ENCODE measurements at regions not wholly inside any gene's neighbourhood (a gene's known extent, or its start where the extent isn't known, plus 50 kb on each side); places are given as distances from the start of the nearest gene placed in this dataset.
"Not testable (repeated sequence)": the region's sequence is repeated elsewhere in the genome, so short reads cannot be mapped to it uniquely, and the experiment has no call there.

- intact Hi-C loops (cut with DNase I): no loop called here
- Histone ChIP-seq H3K27me3 (ENCODE audit: control insufficient read depth, insufficient read depth) (no peaks in the 10 kb centered on the region), H3K27ac (ENCODE audit: low read length) (no peak overlapping the region), H3K4me3 (ENCODE audit: low read length) (no peak overlapping the region), H3K9me3 (ENCODE audit: control insufficient read depth, low read length) (no peaks in the 10 kb centered on the region), H3K4me1 (ENCODE audit: control insufficient read depth, insufficient read depth, low read length) (no peaks in the 10 kb centered on the region)
- WGBS: 67% methylated on average over 3 of the region's 3 CpGs
- ATAC-seq (no peak), DNase-seq (no peak)
Measured at GRCh38 chr3:110006913-110007312, 669.6 kb upstream of the DPPA4 start.

DNA sequence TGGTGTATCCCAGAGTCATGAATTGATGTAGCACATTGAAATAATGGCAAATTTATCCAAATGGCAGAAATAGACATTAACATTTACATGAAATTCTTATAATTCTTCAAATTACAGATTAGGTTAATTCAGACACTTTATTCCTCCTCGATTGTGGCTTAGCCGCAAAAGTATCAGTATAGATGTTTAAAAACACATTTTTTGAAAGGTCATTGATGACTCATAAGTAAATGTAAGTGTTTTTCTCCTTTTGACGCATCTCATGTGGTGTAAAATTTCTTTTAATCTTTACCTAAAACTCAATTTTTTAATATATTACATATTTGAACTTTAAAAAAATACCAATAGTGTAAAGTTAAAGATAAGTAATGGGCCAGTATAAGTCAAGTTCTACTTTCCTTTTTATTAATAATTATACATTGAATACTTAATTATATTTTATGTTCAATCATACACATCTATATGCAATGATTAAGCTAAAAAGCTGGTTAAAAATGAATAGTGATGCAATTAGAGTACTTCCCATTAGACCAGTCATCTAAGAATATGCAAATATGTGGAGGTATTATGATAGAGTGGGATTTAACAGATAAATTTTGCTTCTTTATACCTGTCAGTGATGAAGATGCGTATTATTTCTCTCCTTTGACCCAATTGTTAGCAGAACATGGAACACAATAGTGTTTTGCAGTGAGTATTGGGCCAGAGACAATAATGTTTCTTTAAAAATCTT lies 678.1 kb upstream of the DPPA4 start:
- 87% methylated on average over 4 of the region's 4 CpGs for WGBS
- Histone ChIP-seq H3K4me3 (ENCODE audit: low read length) (no peak overlapping the region), H3K27ac (ENCODE audit: low read length) (no peak overlapping the region), H3K4me1 (ENCODE audit: control insufficient read depth, insufficient read depth, low read length) (peaks cover 1% of the 10 kb centered on the region), H3K9me3 (ENCODE audit: control insufficient read depth, low read length) (no peaks in the 10 kb centered on the region), H3K27me3 (ENCODE audit: control insufficient read depth, insufficient read depth) (no peaks in the 10 kb centered on the region)
- DNase-seq (no peak), ATAC-seq (no peak)
- intact Hi-C loops (cut with DNase I): no loop called here

- DNase-seq (no peak), ATAC-seq (no peak)
- H3K4me1 ChIP-seq (ENCODE audit: control insufficient read depth, insufficient read depth, low read length): peaks cover 1% of the 10 kb centered on the region
- H3K9me3 ChIP-seq (ENCODE audit: control insufficient read depth, low read length): no peaks in the 10 kb centered on the region
- 26% methylated on average over 3 of the region's 3 CpGs for WGBS
- H3K4me3 ChIP-seq (ENCODE audit: low read length): no peak overlapping the region
- intact Hi-C loops (cut with DNase I): no loop called here
- no peaks in the 10 kb centered on the region for H3K27me3 ChIP-seq (ENCODE audit: control insufficient read depth, insufficient read depth)
- H3K27ac ChIP-seq (ENCODE audit: low read length): no peak overlapping the region
Measured at GRCh38 chr3:110016235-110016815, 679.0 kb upstream of the DPPA4 start.

DNA sequence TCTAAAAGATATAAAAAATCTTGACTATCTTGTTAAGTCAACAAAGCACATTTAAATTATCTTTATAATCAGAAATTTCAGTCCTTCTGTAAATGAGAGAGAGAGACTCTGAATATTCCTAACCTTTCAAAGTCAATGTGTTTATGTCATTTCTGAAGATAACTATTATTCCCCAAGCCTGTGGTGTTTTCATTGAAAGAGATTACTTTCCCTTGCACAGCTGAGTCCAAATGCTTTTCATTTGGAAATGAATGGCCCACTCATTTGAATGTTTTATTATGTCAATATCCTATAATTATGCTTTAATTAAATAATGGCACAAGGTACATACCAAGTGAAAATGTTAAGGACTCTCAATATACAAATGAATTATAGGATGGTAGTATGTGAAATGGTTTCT lies 680.0 kb upstream of the DPPA4 start:
- Histone ChIP-seq H3K9me3 (ENCODE audit: control insufficient read depth, low read length) (no peaks in the 10 kb centered on the region), H3K4me1 (ENCODE audit: control insufficient read depth, insufficient read depth, low read length) (peaks cover 1% of the 10 kb centered on the region), H3K27ac (ENCODE audit: low read length) (no peak overlapping the region), H3K4me3 (ENCODE audit: low read length) (no peak overlapping the region), H3K27me3 (ENCODE audit: control insufficient read depth, insufficient read depth) (no peaks in the 10 kb centered on the region)
- DNase-seq (no peak), ATAC-seq (no peak)
- intact Hi-C loops (cut with DNase I): no loop called here

- DNase-seq: no peak
- no peak for ATAC-seq
- Histone ChIP-seq H3K4me1 (ENCODE audit: control insufficient read depth, insufficient read depth, low read length) (no peaks in the 10 kb centered on the region), H3K27me3 (ENCODE audit: control insufficient read depth, insufficient read depth) (no peaks in the 10 kb centered on the region), H3K9me3 (ENCODE audit: control insufficient read depth, low read length) (no peaks in the 10 kb centered on the region), H3K27ac (ENCODE audit: low read length) (no peak overlapping the region), H3K4me3 (ENCODE audit: low read length) (no peak overlapping the region)
- 40% methylated on average over 1 of the region's 1 CpG for WGBS
- intact Hi-C loops (cut with DNase I): no loop called here
Measured at GRCh38 chr3:110021659-110022058, 684.3 kb upstream of the DPPA4 start.

DNA sequence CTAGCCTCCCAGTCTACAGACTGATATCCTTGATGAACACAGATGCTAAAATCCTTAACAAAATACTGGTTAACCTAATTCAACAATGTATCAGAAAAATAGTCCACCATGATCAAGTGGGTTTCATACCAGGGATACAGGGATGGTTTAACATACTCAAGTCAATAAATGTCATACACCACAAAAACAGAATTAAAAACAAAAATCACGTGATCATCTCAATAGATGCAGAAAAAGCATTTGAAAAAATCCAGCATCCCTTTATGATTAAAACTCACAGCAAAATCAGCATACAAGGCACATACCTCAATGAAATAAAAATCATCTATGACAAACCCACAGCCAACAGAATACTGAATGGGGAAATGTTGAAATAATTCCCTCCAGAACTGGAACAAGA lies 685.7 kb upstream of the DPPA4 start:
- H3K27ac ChIP-seq (ENCODE audit: low read length); H3K4me3 ChIP-seq (ENCODE audit: low read length); H3K27me3 ChIP-seq (ENCODE audit: control insufficient read depth, insufficient read depth); ATAC-seq; H3K4me1 ChIP-seq (ENCODE audit: control insufficient read depth, insufficient read depth, low read length); DNase-seq; intact Hi-C loops (cut with DNase I); H3K9me3 ChIP-seq (ENCODE audit: control insufficient read depth, low read length): not testable (repeated sequence)
- 76% methylated on average over 1 of the region's 1 CpG for WGBS

- Histone ChIP-seq H3K27ac (ENCODE audit: low read length) (no peak overlapping the region), H3K9me3 (ENCODE audit: control insufficient read depth, low read length) (no peaks in the 10 kb centered on the region), H3K27me3 (ENCODE audit: control insufficient read depth, insufficient read depth) (no peaks in the 10 kb centered on the region), H3K4me1 (ENCODE audit: control insufficient read depth, insufficient read depth, low read length) (no peaks in the 10 kb centered on the region), H3K4me3 (ENCODE audit: low read length) (no peak overlapping the region)
- WGBS: 72% methylated on average over 2 of the region's 2 CpGs
- ATAC-seq (no peak), DNase-seq (no peak)
- intact Hi-C loops (cut with DNase I): no loop called here
Measured at GRCh38 chr3:110026421-110026820, 689.1 kb upstream of the DPPA4 start.

- Histone ChIP-seq H3K27ac (ENCODE audit: low read length) (no peak overlapping the region), H3K4me3 (ENCODE audit: low read length) (no peak overlapping the region), H3K9me3 (ENCODE audit: control insufficient read depth, low read length) (no peaks in the 10 kb centered on the region), H3K4me1 (ENCODE audit: control insufficient read depth, insufficient read depth, low read length) (no peaks in the 10 kb centered on the region), H3K27me3 (ENCODE audit: control insufficient read depth, insufficient read depth) (no peaks in the 10 kb centered on the region)
- ATAC-seq (no peak), DNase-seq (no peak)
- intact Hi-C loops (cut with DNase I): no loop called here
- 54% methylated on average over 4 of the region's 4 CpGs for WGBS
Measured at GRCh38 chr3:110027446-110028080, 690.2 kb upstream of the DPPA4 start.

DNA sequence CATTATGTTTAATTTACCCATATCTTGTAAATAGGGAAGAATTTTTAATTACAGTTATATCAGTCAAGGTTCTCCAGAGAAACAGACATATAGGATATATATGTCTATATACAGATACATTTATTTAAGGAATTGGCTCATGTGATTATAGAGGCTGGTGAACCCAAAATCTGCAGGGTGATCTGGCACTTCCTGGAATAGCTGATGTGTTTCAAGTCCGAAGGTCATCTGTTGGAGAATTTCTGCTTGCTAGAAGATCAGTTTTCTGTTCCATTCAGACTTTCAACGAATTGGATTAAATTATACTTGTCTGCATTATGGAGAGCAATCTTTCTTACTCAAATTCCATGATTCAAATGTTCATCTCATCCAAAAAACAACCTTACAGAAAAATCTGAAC lies 694.6 kb upstream of the DPPA4 start:
- 64% methylated on average over 2 of the region's 2 CpGs for WGBS
- Histone ChIP-seq H3K4me3 (ENCODE audit: low read length) (no peak overlapping the region), H3K27ac (ENCODE audit: low read length) (no peak overlapping the region), H3K4me1 (ENCODE audit: control insufficient read depth, insufficient read depth, low read length) (no peaks in the 10 kb centered on the region), H3K9me3 (ENCODE audit: control insufficient read depth, low read length) (no peaks in the 10 kb centered on the region), H3K27me3 (ENCODE audit: control insufficient read depth, insufficient read depth) (no peaks in the 10 kb centered on the region)
- no peak for DNase-seq
- intact Hi-C loops (cut with DNase I): no loop called here
- ATAC-seq: no peak

DNA sequence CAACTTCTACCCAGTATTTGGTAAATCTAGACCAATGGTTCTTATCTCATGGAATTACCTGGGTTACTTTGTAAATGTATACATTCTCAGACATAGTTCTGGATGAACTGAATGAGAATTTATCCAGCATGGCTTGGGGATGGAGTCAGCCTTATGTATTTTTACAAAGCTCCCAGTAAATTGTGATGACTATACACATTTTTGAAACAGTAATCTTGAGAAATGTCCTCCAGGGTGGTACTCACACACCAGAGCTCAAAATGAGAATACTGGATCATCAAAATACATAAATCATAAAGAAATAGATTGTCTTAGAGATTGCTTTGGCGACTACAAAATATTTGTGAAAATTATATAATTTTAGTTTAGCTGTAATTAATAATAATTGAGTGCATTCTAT lies 722.1 kb upstream of the DPPA4 start:
- H3K9me3 ChIP-seq (ENCODE audit: control insufficient read depth, low read length): no peaks in the 10 kb centered on the region
- ATAC-seq (no peak), DNase-seq (no peak)
- WGBS: 75% methylated on average over 1 of the region's 1 CpG
- H3K27ac ChIP-seq (ENCODE audit: low read length): no peak overlapping the region
- H3K4me3 ChIP-seq (ENCODE audit: low read length): no peak overlapping the region
- intact Hi-C loops (cut with DNase I): no loop called here
- H3K4me1 ChIP-seq (ENCODE audit: control insufficient read depth, insufficient read depth, low read length): no peaks in the 10 kb centered on the region
- no peaks in the 10 kb centered on the region for H3K27me3 ChIP-seq (ENCODE audit: control insufficient read depth, insufficient read depth)

GRCh38 chr3:110062716-110063115 lies 725.4 kb upstream of the DPPA4 start:
- intact Hi-C loops (cut with DNase I): no loop called here
- no peak overlapping the region for H3K4me3 ChIP-seq (ENCODE audit: low read length)
- DNase-seq (no peak), ATAC-seq (no peak)
- H3K27me3 ChIP-seq (ENCODE audit: control insufficient read depth, insufficient read depth): no peaks in the 10 kb centered on the region
- H3K27ac ChIP-seq (ENCODE audit: low read length): no peak overlapping the region
- H3K4me1 ChIP-seq (ENCODE audit: control insufficient read depth, insufficient read depth, low read length): no peaks in the 10 kb centered on the region
- H3K9me3 ChIP-seq (ENCODE audit: control insufficient read depth, low read length): no peaks in the 10 kb centered on the region

Data from right cardiac atrium (tissue), 5 donors.